Spleen (tissue), 11 donors: ENCODE measurements at regions not wholly inside any gene's neighbourhood (a gene's known extent, or its start where the extent isn't known, plus 50 kb on each side); places are given as distances from the start of the nearest gene placed in this dataset.
A peak's percentile ranks its signal among the peaks of the same experiment; 100 is the strongest.

Experiments used
- DNase-seq: peaks from one replicate; pipeline ENCODE4 v3.0.0-alpha.2; 2020
- H3K27ac ChIP-seq, 8 donors: fragments of 200-600 bp; sonication (generic) in 7 of 8; 1 replicate in 4 of 8; 2 replicates in 4 of 8; pipeline versions ENCODE4 v1.5.0 to v1.8.0; 2016 to 2021; ENCODE audit warnings: inconsistent platforms in 4 of 8, mild to moderate bottlenecking in 4 of 8, moderate library complexity in 1 of 8
- H3K27me3 ChIP-seq, 7 donors: fragments of 200-600 bp; sonication (generic) in 6 of 7; replicated peaks in 1 of 7; 1 replicate in 4 of 7; 2 replicates in 3 of 7; pipeline versions ENCODE4 v1.5.0 to v1.8.0; 2016 to 2021; ENCODE audit warnings: inconsistent platforms in 3 of 7, mild to moderate bottlenecking in 1 of 7
- H3K36me3 ChIP-seq, 6 donors: fragments of 200-600 bp; sonication (generic) in 5 of 6; 1 replicate in 4 of 6; 2 replicates in 2 of 6; pipeline versions ENCODE4 v1.5.0 to v1.8.0; 2016 to 2021; ENCODE audit warnings: inconsistent platforms in 2 of 6
- H3K4me1 ChIP-seq, 6 donors: fragments of 200-600 bp; sonication (generic) in 5 of 6; 1 replicate in 3 of 6; 2 replicates in 3 of 6; pipeline versions ENCODE4 v1.5.0 to v1.8.0; 2016 to 2021; ENCODE audit warnings: inconsistent platforms in 3 of 6
- H3K4me3 ChIP-seq, 8 donors: fragments of 200-600 bp; sonication (generic) in 7 of 8; 1 replicate in 4 of 8; 2 replicates in 4 of 8; pipeline versions ENCODE4 v1.5.0 to v1.8.0; 2016 to 2021; ENCODE audit warnings: inconsistent platforms in 4 of 8, mild to moderate bottlenecking in 4 of 8, moderate library complexity in 2 of 8
- H3K9me3 ChIP-seq, 8 donors: fragments of 200-600 bp; sonication (generic) in 7 of 8; 1 replicate in 4 of 8; 2 replicates in 4 of 8; pipeline versions ENCODE4 v1.5.0 to v1.8.0; 2016 to 2021; ENCODE audit warnings: inconsistent platforms in 4 of 8
- POLR2A ChIP-seq, 3 donors: fragments of 450-650 bp; IDR thresholded peaks; one replicate each; pipeline ENCODE4 v1.5.1; 2017; ENCODE audit warnings: antibody characterized with exemption in 3 of 3, mild to moderate bottlenecking in 1 of 3
- POLR2AphosphoS5 ChIP-seq, 3 donors: sonication (generic); formaldehyde crosslinking; IDR thresholded peaks; one replicate each; pipeline ENCODE4 v1.5.1; 2017; ENCODE audit warnings: antibody characterized with exemption in 3 of 3
- WGBS, 5 donors: extraction: QIAGEN DNeasy Blood & Tissue Kit in 3 of 5; methylation state at CpG; one replicate each; pipeline versions ENCODE4 v1.1.5 to v1.1.7; 2013 to 2018; 5-methylcytosine and 5-hydroxymethylcytosine counted together
- intact Hi-C: fragments of 100-400 bp; cut with DNase I; formaldehyde crosslinking; loops from one replicate; pipeline ENCODE4 v1.15.0; 2023; ENCODE audit warnings: low total_unique reads
- TF ChIP-seq, protein P1 (sequence below), 11 experiments: fragments of 200-600 bp in 7 of 11; fragments of 450-650 bp in 4 of 11; sonication (generic) in 4 of 11; IDR thresholded peaks in 8 of 11; conservative IDR thresholded peaks in 3 of 11; 1 replicate in 7 of 11; 2 replicates in 4 of 11; pipeline versions ENCODE4 v1.4.0 to v1.8.0; 2016 to 2021; ENCODE audit warnings: antibody characterized with exemption in 11 of 11, inconsistent platforms in 4 of 11, mild to moderate bottlenecking in 1 of 11
- donor health status: healthy with polysubstance abuse.
- donor health status: DM: no; HTN: no; CAD: no; lungs with moderate emphysema.
- donor health status: DM: no; HTN: no; CAD: no.
- donor health status: Bipolar disorder and iron deficiency.
- donor health status: healthy.
- donor health status: DM: no; HTN: no; CAD: no.
- donor health status: DM: yes; HTN: yes; CAD: no.

DNA sequence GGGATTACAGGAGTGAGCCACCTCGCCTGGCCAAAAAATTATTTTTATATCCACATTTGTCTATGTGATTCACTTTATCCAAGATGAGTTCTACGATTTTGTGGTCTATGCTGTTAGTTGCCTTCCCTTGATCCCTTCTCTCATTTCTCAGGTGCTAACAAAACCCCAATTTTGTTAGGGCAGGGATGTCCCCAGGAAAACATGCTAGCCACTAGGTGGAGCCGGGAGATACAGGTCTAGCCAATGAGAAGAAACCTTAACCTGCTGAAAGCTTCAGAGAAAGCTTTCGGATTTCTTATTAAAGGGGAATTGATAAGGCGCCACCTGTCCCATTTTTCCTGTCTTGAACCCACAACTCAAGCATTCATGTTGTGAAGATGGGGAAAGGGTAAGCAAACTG, 167.4 kb upstream of the OLIG3 start:
- intact Hi-C loops = no loop called here
- Histone ChIP-seq H3K27ac (no peak overlapping the region), H3K4me1 (no peaks in the 10 kb centered on the region), H3K9me3 (peaks cover 0 to 7% (median 0%) of the 10 kb centered on the region in 8 donors), H3K27me3 (no peaks in the 10 kb centered on the region), H3K4me3 (no peak overlapping the region), H3K36me3 (no peaks in the 10 kb centered on the region)
- TF ChIP-seq, protein P1, sequence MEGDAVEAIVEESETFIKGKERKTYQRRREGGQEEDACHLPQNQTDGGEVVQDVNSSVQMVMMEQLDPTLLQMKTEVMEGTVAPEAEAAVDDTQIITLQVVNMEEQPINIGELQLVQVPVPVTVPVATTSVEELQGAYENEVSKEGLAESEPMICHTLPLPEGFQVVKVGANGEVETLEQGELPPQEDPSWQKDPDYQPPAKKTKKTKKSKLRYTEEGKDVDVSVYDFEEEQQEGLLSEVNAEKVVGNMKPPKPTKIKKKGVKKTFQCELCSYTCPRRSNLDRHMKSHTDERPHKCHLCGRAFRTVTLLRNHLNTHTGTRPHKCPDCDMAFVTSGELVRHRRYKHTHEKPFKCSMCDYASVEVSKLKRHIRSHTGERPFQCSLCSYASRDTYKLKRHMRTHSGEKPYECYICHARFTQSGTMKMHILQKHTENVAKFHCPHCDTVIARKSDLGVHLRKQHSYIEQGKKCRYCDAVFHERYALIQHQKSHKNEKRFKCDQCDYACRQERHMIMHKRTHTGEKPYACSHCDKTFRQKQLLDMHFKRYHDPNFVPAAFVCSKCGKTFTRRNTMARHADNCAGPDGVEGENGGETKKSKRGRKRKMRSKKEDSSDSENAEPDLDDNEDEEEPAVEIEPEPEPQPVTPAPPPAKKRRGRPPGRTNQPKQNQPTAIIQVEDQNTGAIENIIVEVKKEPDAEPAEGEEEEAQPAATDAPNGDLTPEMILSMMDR (IDR thresholded peaks at IDR 0.05 in 8 of 11, conservative IDR thresholded peaks at IDR 0.05 in 3 of 11) = peak in 8 of 11 experiments; percentile 11 to 69 (median 52)
- no peak for TF ChIP-seq POLR2AphosphoS5 (IDR thresholded peaks at IDR 0.05)
- no peak for DNase-seq
- 74 to 85% (median 79%) methylated on average over 5 of the region's 5 CpGs for WGBS, 5 donors

DNA sequence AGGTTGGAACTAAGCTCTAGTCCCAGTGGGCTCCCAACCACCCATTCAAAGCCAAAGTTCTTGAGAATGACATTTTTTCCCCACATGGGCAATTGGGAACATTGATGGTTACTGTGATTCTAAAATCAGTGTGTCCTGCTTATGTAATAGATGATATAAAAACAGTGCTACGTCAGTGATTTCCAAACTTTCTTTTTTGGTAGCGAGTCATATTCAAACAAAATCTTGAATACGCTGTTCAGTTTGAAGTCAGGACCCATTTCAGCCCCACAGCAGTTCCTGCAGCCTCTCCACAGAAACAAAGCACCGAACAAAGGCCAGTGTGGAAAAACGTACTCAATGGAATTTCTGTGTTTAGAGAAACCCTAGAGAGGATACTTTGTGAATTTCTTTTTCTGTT, 170.0 kb upstream of the OLIG3 start:
- intact Hi-C loops = no loop called here
- no peaks in the 10 kb centered on the region for H3K9me3 ChIP-seq
- 66 to 93% (median 78%) methylated on average over 5 of the region's 5 CpGs for WGBS, 5 donors

DNA sequence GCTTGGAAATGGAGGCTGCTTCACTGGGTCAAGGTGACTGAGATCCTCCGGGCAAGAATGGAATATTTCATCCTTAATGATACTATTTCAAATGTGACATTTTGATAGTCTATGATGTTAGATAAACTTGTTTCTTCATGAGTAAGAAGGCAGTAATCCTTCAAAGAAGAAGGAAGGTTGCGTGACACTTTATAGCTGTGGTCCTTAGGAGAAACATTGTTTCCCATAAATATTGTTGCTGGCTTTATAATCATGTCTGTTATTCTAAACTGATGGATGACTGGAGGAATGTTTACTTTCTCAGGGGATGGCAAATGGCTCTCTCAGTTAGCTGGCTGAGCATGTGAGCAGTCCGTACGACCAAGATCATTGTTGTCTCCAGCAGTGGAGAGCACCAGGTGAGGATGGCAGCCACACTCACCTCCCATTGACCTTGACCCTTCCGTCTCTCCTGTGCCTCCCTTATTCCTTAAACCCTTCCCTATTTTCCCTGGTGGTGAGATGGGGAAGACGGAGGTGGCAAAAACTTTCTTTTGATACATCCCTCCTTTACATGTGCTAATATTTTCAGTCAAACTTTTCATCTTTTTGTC, 171.2 kb upstream of the OLIG3 start:
- no peak for TF ChIP-seq POLR2AphosphoS5 (IDR thresholded peaks at IDR 0.05)
- TF ChIP-seq, protein P1 (IDR thresholded peaks at IDR 0.05 in 8 of 11, conservative IDR thresholded peaks at IDR 0.05 in 3 of 11) = no peak
- TF ChIP-seq POLR2A (IDR thresholded peaks at IDR 0.05) = no peak
- Histone ChIP-seq H3K9me3 (no peaks in the 10 kb centered on the region), H3K27ac (no peak overlapping the region), H3K4me1 (no peaks in the 10 kb centered on the region), H3K27me3 (no peaks in the 10 kb centered on the region), H3K36me3 (no peaks in the 10 kb centered on the region), H3K4me3 (no peak overlapping the region)
- WGBS, 5 donors = 74 to 85% (median 81%) methylated on average over 6 of the region's 6 CpGs
- intact Hi-C loops = no loop called here
- DNase-seq = no peak

More for the DNA sequence above, 170.0 kb upstream of the OLIG3 start:
- DNase-seq = no peak
- Histone ChIP-seq H3K4me1 (no peaks in the 10 kb centered on the region), H3K27me3 (no peaks in the 10 kb centered on the region), H3K27ac (no peak overlapping the region), H3K4me3 (no peak overlapping the region), H3K36me3 (no peaks in the 10 kb centered on the region)
- TF ChIP-seq, protein P1 (IDR thresholded peaks at IDR 0.05 in 8 of 11, conservative IDR thresholded peaks at IDR 0.05 in 3 of 11) = no peak
- TF ChIP-seq POLR2A (IDR thresholded peaks at IDR 0.05) (no peak), POLR2AphosphoS5 (IDR thresholded peaks at IDR 0.05) (no peak)

DNA sequence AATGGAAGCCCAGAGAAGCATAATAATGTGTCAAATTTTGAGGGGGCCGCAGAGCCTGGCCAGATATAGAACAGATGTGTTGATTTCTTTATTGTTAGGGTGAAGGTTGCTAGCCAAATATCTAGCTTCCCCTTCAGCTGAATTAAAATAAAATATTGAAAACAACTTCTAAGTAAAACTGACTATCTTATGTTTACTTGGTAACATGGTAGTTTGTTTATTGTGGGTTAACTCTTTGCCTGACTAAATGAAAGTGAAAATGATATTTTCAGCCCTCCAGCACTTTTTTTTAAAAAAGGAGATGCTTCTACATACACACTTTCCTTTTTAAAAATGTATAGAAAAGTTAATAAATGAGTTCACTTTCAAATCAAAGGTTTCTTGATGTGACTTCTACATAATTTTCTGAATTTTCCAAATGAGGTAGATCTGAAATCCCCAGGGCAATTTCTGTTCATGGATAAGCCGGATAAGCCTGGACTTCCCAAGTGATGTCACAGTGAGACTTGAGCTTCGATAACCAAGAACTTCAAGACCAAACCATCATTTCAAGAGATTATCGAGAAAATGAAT, 172.1 kb upstream of the OLIG3 start:
- WGBS, 5 donors = 66 to 86% (median 81%) methylated on average over 4 of the region's 4 CpGs
- Histone ChIP-seq H3K9me3 (no peaks in the 10 kb centered on the region), H3K4me1 (no peaks in the 10 kb centered on the region), H3K27me3 (no peaks in the 10 kb centered on the region), H3K4me3 (no peak overlapping the region), H3K27ac (no peak overlapping the region), H3K36me3 (no peaks in the 10 kb centered on the region)
- no peak for DNase-seq
- intact Hi-C loops = no loop called here
- TF ChIP-seq, protein P1 (IDR thresholded peaks at IDR 0.05 in 8 of 11, conservative IDR thresholded peaks at IDR 0.05 in 3 of 11) = no peak
- TF ChIP-seq POLR2AphosphoS5 (IDR thresholded peaks at IDR 0.05) (no peak), POLR2A (IDR thresholded peaks at IDR 0.05) (no peak)
